IPS-20b (cell line): ENCODE measurements at regions not wholly inside any gene's neighbourhood (a gene's known extent, or its start where the extent isn't known, plus 50 kb on each side); places are given as distances from the start of the nearest gene placed in this dataset.

ENCODE experiments used
- H3K27ac ChIP-seq: one replicate; pipeline ENCODE4 v1.5.1; 2013; ENCODE audit warnings: low read length
- H3K27me3 ChIP-seq: 2 replicates; pipeline ENCODE4 v1.6.1; 2013; ENCODE audit warnings: mild to moderate bottlenecking, low read length, inconsistent platforms; ENCODE audit not compliant: insufficient read depth
- H3K36me3 ChIP-seq: 2 replicates; pipeline ENCODE4 v1.6.1; 2013; ENCODE audit warnings: low read depth, mild to moderate bottlenecking, inconsistent platforms, low read length, moderate library complexity; ENCODE audit not compliant: insufficient read depth
- H3K4me1 ChIP-seq: 2 replicates; pipeline ENCODE4 v1.6.1; 2013; ENCODE audit warnings: mild to moderate bottlenecking, control low read depth, inconsistent platforms, low read length, moderate library complexity; ENCODE audit not compliant: insufficient read depth
- H3K4me3 ChIP-seq: 2 replicates; pipeline ENCODE4 v1.5.1; 2013; ENCODE audit warnings: mild to moderate bottlenecking, low read length, inconsistent platforms
- H3K9ac ChIP-seq: 2 replicates; pipeline ENCODE4 v1.6.1; 2013; ENCODE audit warnings: low read depth, mild to moderate bottlenecking, inconsistent platforms, low read length, moderate library complexity
- H3K9me3 ChIP-seq: 2 replicates; pipeline ENCODE4 v1.6.1; 2013; ENCODE audit warnings: mild to moderate bottlenecking, low read depth, low read length, inconsistent platforms; ENCODE audit not compliant: insufficient read depth

DNA sequence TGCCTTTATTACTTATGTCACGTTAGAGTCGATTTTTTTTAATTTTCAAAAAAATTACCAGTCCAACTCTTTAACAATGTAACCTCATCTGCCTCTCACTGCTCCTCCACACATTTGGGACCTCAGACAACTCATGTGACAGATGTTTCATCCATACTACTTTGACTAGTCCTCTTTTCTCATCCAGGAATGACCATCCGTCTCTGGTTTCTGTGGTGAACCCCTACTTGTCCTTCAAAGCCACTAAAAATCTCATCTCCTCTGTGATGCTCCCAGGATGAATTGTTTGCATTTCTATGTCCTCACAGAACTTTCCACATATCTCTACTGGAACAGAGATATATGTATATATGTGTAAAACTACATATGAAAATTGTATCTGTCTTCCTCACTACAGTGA, 149.8 kb upstream of the ZNF462 start:
- no peak overlapping the region for H3K27ac ChIP-seq
- H3K36me3 ChIP-seq: no peaks in the 10 kb centered on the region
- H3K9ac ChIP-seq: no peak overlapping the region
- H3K27me3 ChIP-seq: no peaks in the 10 kb centered on the region
- no peak overlapping the region for H3K4me3 ChIP-seq
- H3K4me1 ChIP-seq: peaks cover 3% of the 10 kb centered on the region
- H3K9me3 ChIP-seq: no peaks in the 10 kb centered on the region

DNA sequence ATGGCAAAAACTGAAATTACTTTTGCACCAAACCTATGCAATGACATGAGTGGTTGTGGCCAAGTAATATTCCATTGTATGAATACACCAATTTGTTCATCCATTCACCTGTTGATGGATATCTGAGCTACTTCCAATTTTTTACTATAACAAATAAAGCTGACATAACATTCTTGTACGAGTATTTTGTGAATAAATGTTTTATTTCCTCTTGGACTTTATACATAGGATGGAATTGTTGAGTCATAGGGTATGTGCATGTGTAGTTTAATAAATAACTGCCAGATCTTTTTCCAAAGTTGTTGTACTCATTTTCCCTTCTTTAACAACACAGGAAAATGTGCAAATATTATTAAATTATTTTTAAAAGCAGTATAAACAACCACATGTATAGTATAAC, 146.1 kb upstream of the ZNF462 start:
- H3K27me3 ChIP-seq: no peaks in the 10 kb centered on the region
- no peaks in the 10 kb centered on the region for H3K9me3 ChIP-seq
- no peaks in the 10 kb centered on the region for H3K36me3 ChIP-seq
- no peak overlapping the region for H3K27ac ChIP-seq
- H3K4me3 ChIP-seq: no peak overlapping the region
- no peak overlapping the region for H3K9ac ChIP-seq
- peaks cover 5% of the 10 kb centered on the region for H3K4me1 ChIP-seq

DNA sequence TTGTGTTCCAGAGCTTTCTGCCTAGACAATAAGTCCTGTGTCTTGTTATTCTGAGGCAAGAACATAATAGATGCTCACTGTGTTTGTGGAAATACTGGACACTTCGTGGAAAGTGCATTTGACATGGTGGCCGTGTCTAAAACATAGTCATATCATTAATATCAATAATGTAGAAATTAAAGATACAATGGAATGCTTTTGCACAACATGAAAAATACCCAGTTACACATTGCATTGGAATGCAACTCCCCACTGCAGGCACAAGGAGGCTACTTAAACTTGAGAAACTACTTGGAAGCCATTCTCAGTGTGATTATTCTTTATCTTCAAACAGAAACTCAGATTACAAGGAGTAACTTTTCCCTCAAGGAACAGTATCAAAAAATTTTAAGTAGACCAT, 145.3 kb upstream of the ZNF462 start:
- H3K4me1 ChIP-seq: peaks cover 11% of the 10 kb centered on the region

DNA sequence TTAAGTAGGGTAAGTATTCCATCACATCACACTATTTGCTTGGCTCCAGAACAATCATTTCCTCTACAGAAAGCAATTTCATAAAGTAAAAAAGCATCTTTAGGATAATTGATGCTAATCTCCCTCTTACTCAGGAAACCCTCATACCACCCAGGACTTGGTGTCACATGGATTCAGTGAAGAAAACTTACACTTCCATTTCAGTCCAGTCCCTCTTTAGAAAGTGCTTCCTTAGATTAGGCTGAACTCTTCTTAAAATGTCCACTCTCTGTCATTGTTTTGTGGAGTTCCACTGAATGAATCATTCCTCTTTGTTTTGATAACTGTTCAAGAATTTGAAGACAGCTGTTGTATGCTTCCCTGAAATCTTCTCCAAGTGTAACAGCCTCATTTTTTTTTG, 144.0 kb upstream of the ZNF462 start:
- Histone ChIP-seq H3K9me3 (no peaks in the 10 kb centered on the region), H3K4me3 (no peak overlapping the region), H3K36me3 (no peaks in the 10 kb centered on the region), H3K4me1 (peaks cover 11% of the 10 kb centered on the region), H3K27me3 (no peaks in the 10 kb centered on the region), H3K9ac (no peak overlapping the region), H3K27ac (no peak overlapping the region)

More for the DNA sequence above, 145.3 kb upstream of the ZNF462 start:
- H3K27me3 ChIP-seq: no peaks in the 10 kb centered on the region
- H3K27ac ChIP-seq: no peak overlapping the region
- no peak overlapping the region for H3K9ac ChIP-seq
- no peak overlapping the region for H3K4me3 ChIP-seq
- H3K9me3 ChIP-seq: no peaks in the 10 kb centered on the region
- no peaks in the 10 kb centered on the region for H3K36me3 ChIP-seq

DNA sequence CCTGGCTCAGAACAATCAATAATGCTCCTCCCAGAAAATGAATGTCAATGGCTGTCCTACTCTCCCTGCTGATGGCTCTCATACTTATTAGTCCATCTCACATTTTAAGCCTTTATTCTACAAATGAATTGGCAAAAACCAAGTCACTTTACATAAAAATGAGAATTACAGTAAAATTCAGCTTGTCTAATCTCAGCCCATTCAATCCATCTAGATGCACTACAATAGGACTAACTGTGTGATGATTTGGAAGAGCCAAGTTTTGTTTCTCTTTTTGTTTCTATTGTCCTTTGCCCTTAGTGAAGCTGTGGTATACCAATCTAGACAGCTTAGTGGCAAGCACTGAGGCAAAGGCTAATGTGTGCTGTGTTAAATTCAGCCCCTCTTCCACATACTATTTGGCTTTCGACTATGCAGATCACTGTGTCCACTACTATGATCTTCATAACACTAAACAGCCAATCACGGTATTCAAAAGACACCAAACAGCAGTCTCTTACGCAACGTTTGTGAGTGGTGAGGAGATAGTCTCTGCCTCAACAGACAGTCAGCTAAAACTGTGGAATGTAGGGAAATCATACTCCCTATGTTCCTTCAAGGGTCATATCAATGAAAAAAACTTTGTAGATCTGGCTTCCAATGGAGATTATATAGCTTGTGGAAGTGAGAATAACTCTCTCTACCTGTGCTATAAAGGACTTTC, 140.8 kb upstream of the ZNF462 start:
- Histone ChIP-seq H3K4me3 (no peak overlapping the region), H3K9me3 (no peaks in the 10 kb centered on the region), H3K9ac (no peak overlapping the region), H3K36me3 (no peaks in the 10 kb centered on the region), H3K27ac (no peak overlapping the region), H3K4me1 (peaks cover 11% of the 10 kb centered on the region), H3K27me3 (no peaks in the 10 kb centered on the region)

DNA sequence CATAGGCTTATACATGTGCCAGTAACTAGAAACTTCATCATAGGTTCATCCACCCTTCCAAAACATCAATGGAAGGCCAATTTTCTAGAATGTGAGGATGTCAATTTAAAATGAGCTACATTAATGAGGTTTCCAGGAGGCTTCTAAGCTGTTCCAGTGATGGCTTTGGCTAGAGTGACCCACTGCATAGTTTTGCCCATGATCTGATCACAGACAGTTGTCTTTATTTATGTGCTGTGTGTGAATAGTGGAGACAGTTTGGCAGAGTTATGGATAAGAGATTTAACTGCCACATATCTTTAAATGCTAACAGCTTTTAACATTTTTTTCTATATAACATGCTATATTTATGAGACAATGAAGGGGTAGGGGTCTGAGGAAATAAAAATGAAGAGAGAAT, 139.0 kb upstream of the ZNF462 start:
- Histone ChIP-seq H3K27me3 (no peaks in the 10 kb centered on the region), H3K9ac (no peak overlapping the region), H3K4me1 (peaks cover 8% of the 10 kb centered on the region; the same call in 1 of the 2 replicates), H3K36me3 (no peaks in the 10 kb centered on the region), H3K4me3 (no peak overlapping the region), H3K27ac (no peak overlapping the region), H3K9me3 (no peaks in the 10 kb centered on the region)

DNA sequence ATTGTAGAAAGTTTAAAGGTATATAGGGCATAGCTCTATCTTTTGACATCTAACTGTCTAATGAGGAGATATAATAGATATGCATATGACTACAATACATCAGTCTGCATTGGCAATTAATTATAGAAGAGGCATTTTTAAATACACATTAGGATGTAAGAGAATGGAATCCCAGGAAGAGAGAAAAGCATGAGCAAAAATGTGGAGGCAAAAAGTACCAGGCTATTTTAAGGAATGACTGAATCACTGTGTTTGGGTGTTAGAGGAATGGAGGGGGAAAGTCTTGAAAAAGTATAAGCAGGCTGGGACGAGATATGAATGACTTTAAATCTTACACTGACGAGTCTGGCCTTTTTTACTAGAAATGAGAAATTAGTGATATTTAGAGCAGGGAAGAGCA, 138.4 kb upstream of the ZNF462 start:
- no peak overlapping the region for H3K4me3 ChIP-seq
- no peaks in the 10 kb centered on the region for H3K9me3 ChIP-seq
- no peak overlapping the region for H3K27ac ChIP-seq
- H3K9ac ChIP-seq: no peak overlapping the region
- peaks cover 8% of the 10 kb centered on the region; the same call in 1 of the 2 replicates for H3K4me1 ChIP-seq
- H3K27me3 ChIP-seq: no peaks in the 10 kb centered on the region
- no peaks in the 10 kb centered on the region for H3K36me3 ChIP-seq

DNA sequence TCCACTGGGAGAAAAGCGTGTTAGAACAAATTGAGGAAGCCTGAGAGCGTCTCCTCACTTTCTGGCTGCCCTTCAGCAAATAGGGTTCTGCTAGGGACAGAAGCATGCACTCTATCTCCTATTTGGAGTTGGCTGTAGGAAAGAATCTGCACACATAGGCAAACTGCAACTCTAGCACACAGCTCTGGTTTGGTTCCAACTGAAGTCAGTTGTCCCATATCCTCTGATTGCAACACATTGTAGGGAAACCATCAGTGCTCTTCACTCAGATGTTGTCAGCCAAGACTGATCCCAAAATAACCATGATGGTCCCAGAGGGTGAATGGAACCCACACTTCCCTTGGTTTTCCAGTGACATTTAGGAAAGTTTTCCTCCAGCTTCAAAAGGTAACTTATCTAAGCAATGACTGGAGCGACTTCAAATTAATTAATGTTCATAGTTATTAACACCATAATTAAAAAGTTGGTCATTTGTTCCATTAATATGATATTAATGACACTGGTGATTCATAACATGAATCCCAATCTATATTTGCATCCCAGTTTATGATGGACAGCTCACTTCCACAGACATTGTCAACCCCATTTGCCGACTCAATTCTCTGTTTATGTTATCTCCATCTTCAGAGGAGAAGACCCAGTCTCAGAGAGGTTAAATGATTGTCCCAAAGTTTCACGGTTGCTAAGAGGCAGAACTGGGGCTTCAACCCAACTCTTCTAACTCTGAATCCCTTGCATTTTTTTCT, 136.7 kb upstream of the ZNF462 start:
- no peaks in the 10 kb centered on the region for H3K27me3 ChIP-seq
- H3K9ac ChIP-seq: no peak overlapping the region
- H3K4me1 ChIP-seq: peaks cover 8% of the 10 kb centered on the region; the same call in 1 of the 2 replicates
- H3K36me3 ChIP-seq: no peaks in the 10 kb centered on the region
- H3K4me3 ChIP-seq: no peak overlapping the region
- no peaks in the 10 kb centered on the region for H3K9me3 ChIP-seq
- H3K27ac ChIP-seq: no peak overlapping the region

DNA sequence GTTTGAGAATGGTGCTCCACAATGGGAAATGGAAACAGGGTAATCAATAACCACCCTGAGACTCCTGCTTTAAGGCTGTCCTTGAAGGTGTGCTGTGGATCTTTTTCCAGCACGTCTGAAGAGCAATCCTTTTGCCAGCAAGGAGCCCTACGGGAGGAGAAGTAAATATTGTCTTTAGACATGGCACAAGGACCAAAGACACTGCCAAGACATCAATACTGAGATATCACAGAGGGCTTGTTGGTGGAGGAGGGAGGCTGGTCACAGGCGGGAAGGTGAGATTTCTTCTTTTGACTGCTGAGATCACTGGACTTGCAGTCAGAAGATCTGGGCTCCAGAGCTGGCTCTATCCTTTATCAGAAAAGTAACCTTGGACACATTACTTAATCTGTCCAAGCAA, 135.0 kb upstream of the ZNF462 start:
- Histone ChIP-seq H3K4me3 (no peak overlapping the region), H3K9ac (no peak overlapping the region)

DNA sequence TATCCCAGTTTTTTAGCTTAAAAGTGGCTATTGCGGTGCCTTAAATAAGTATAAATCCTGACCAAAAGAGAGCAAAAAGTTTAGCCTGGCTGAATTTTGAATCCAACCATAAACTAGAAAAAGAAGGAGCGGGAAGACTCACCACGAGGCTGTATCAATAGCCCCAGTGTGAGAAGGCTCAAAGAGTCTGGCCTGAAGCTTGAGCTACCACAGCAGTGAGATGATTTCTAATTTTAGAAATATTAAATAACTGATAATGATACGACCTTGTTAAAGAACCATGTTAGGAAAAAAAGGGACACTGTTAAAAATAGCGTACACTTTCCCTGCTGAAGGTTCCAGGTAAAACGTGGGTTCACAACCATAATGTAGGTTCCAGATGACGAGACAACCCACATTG, 134.1 kb upstream of the ZNF462 start:
- Histone ChIP-seq H3K36me3 (no peaks in the 10 kb centered on the region), H3K27ac (no peak overlapping the region), H3K4me3 (no peak overlapping the region), H3K9me3 (no peaks in the 10 kb centered on the region), H3K27me3 (no peaks in the 10 kb centered on the region), H3K4me1 (no peaks in the 10 kb centered on the region), H3K9ac (no peak overlapping the region)

More for the DNA sequence above, 135.0 kb upstream of the ZNF462 start:
- Histone ChIP-seq H3K36me3 (no peaks in the 10 kb centered on the region), H3K27ac (no peak overlapping the region), H3K4me1 (no peaks in the 10 kb centered on the region), H3K27me3 (no peaks in the 10 kb centered on the region), H3K9me3 (no peaks in the 10 kb centered on the region)

DNA sequence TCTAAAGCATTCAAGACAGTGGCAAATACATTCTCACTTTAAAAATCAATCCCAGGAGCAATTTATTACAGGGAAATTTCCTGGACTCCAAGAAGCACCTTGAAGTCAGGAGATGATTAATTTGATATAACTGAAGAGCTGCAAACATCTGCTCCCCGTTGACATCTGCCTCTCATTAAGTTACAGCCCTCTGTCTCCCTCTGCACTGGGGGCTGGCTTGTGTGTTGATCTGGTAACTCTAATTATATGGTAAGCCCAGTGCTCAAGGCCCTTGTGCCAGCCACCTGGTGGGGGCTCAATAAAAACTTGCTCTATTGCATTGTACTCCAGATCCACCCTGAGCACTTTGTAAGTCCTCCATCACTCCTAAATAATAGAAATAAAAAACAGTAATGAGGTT, 131.1 kb upstream of the ZNF462 start:
- no peaks in the 10 kb centered on the region for H3K27me3 ChIP-seq
- H3K4me1 ChIP-seq: no peaks in the 10 kb centered on the region
- H3K36me3 ChIP-seq: no peaks in the 10 kb centered on the region
- no peaks in the 10 kb centered on the region for H3K9me3 ChIP-seq
- H3K27ac ChIP-seq: no peak overlapping the region
- no peak overlapping the region for H3K4me3 ChIP-seq
- no peak overlapping the region for H3K9ac ChIP-seq

DNA sequence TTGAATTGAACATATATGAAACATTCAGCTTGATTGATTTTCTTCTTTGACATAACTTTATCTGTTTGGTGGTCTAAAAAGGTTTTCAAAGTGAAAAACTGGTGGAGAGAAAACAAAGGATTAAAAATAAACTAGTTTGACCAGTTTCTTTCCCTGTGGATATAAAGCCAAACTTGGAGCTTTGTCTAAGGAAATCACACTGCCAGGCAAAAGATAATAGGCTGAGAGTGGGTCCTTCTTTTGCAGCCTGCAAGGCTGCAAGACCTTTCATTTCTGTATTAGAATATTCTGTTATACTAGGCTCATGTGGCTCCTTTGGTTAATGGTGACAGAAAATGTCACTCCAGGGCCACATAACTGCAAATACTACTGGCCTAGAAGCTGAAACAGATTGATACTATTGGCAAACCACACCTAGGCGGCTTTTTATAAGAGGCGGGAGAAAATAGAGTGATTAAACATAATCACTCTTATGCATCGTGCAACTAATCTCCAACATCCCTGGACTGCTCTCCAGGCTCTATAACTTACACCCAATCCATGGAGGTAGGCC, 129.1 kb upstream of the ZNF462 start:
- no peak overlapping the region for H3K9ac ChIP-seq
- no peak overlapping the region for H3K27ac ChIP-seq
- H3K4me1 ChIP-seq: no peaks in the 10 kb centered on the region
- no peak overlapping the region for H3K4me3 ChIP-seq
- H3K27me3 ChIP-seq: no peaks in the 10 kb centered on the region
- no peaks in the 10 kb centered on the region for H3K36me3 ChIP-seq
- H3K9me3 ChIP-seq: no peaks in the 10 kb centered on the region
